OCI-LY7 (cell line): ENCODE measurements at regions not wholly inside any gene's neighbourhood (a gene's known extent, or its start where the extent isn't known, plus 50 kb on each side); places are given as distances from the start of the nearest gene placed in this dataset.

Experiments
- CTCF ChIP-seq: fragments of 200-600 bp; sonication (generic); conservative IDR thresholded peaks from 2 replicates; pipeline ENCODE4 v1.5.1; 2014; ENCODE audit warnings: mild to moderate bottlenecking, antibody characterized with exemption, low read length, moderate library complexity, mixed read lengths
- EZH2phosphoT487 ChIP-seq: fragments of 200-600 bp; sonication (generic); IDR thresholded peaks from 2 replicates; pipeline ENCODE4 v1.6.1; 2018; ENCODE audit warnings: low read depth, borderline replicate concordance, mild to moderate bottlenecking, mixed run types, antibody characterized with exemption, low read length, moderate library complexity, mixed read lengths

- no peak for TF ChIP-seq CTCF
- TF ChIP-seq EZH2phosphoT487 = no peak
Observed at GRCh38 chr12:45601888-45602287, 127.6 kb upstream of the ARID2 start.
